Suprapubic skin (tissue), 3 donors: ENCODE measurements at regions not wholly inside any gene's neighbourhood (a gene's known extent, or its start where the extent isn't known, plus 50 kb on each side); places are given as distances from the start of the nearest gene placed in this dataset.

Experiments
- POLR2AphosphoS5 ChIP-seq, 3 donors: sonication (generic); formaldehyde crosslinking; IDR thresholded peaks; one replicate each; pipeline ENCODE4 v1.6.1; 2017; ENCODE audit warnings: antibody characterized with exemption in 3 of 3
- TF ChIP-seq, protein P1 (sequence below), 2 donors: fragments of 200-600 bp in 1 of 2; fragments of 450-650 bp in 1 of 2; sonication (generic) in 1 of 2; IDR thresholded peaks; one replicate each; pipeline ENCODE4 v1.5.1; 2016 to 2019; ENCODE audit warnings: antibody characterized with exemption in 2 of 2, mild to moderate bottlenecking in 1 of 2, moderate library complexity in 1 of 2

DNA sequence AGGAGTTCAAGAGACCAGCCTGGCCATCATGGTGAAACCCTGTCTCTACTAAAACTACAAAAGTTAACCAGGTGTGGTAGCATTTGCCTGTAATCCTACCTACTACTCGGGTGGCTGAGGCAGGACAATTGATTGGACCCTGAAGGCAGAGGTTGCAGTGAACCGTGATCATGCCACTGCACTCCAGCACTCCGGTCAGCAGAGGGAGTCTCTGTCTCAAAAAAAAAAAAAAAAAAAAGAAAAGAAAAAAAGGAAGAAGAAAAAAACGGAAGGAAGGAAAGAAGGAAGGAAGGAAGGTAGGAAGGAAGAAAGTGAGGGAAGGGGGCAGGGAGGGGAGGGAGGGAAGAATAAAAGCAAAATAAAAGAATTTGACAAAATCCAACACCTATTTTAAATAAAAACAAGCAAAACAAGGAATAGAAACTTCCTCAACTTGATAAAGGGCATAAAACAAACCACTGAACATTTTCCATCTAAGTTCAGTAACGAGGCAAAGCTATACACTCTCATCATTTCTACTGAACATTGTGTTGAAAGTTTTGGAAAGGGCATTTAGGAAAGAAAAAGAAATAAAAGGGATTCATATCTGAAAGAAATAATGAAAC, 411.6 kb upstream of the SLITRK5 start:
- TF ChIP-seq, protein P1, sequence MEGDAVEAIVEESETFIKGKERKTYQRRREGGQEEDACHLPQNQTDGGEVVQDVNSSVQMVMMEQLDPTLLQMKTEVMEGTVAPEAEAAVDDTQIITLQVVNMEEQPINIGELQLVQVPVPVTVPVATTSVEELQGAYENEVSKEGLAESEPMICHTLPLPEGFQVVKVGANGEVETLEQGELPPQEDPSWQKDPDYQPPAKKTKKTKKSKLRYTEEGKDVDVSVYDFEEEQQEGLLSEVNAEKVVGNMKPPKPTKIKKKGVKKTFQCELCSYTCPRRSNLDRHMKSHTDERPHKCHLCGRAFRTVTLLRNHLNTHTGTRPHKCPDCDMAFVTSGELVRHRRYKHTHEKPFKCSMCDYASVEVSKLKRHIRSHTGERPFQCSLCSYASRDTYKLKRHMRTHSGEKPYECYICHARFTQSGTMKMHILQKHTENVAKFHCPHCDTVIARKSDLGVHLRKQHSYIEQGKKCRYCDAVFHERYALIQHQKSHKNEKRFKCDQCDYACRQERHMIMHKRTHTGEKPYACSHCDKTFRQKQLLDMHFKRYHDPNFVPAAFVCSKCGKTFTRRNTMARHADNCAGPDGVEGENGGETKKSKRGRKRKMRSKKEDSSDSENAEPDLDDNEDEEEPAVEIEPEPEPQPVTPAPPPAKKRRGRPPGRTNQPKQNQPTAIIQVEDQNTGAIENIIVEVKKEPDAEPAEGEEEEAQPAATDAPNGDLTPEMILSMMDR (IDR thresholded peaks at IDR 0.05): no peak
- no peak for TF ChIP-seq POLR2AphosphoS5 (IDR thresholded peaks at IDR 0.05)
